ENCODE measurements at regions not wholly inside any gene's neighbourhood (a gene's known extent, or its start where the extent isn't known, plus 50 kb on each side); places are given as distances from the start of the nearest gene placed in this dataset.

DNA sequence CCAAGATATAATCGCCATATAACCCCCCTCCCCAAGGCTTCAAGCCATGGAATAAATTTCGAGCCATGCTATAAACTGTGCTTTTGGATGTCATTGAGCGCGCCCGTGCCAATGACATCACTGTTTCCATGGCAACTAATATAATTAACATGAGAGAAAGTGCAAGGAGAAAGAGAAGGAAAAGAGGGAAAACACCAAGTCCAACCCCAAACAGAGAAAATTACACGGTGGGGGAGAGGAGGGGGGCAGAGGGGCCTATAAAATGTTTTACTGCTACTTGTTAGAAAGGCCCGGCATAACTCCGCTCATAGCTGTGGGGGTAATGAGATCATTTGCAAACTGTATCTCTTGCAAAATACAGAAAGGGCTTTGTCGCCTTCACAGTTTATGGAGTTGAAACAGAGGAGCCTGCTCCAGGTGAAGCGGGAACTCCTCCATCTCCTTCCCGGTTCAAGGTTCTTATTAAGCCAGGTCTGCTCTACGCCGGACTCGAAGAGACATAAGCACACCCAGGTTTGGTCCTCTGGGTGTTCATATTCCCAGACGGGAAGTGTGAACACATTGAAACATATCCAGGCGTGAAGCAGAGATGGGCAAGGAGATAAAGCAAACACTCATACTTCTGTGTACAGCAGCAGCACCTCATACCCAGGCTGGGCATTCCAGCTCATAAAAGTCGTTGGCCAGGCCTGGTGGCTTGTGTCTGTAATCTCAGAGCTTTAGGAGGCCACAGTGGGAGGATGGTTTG is 99.1 kb upstream of the MAP1LC3B2 start:
- ChIA-PET CTCF (no interaction called here), POLR2A (no interaction called here)
- Histone ChIP-seq H3K4me2 (ENCODE audit: insufficient read depth, low read length) (no peak overlapping the region), H3K4me1 (ENCODE audit: control insufficient read depth, extremely low read depth, insufficient read depth, low read length) (peaks cover 11% of the 10 kb centered on the region), H3K4me3 (replicated peaks in 1 of 3; ENCODE audit: insufficient read depth in 1 of 3, low read depth in 1 of 3, low read length in 3 of 3) (no peak overlapping the region), H3K27ac (ENCODE audit: insufficient read depth, low read depth, low read length) (no peak overlapping the region), H3K27me3 (ENCODE audit: control insufficient read depth in 2 of 2, insufficient read depth in 2 of 2, low read length in 2 of 2) (peaks cover 0 to 2% of the 10 kb centered on the region in 2 experiments), H3K9me3 (replicated peaks; ENCODE audit: control insufficient read depth, insufficient read depth, low read length) (no peaks in the 10 kb centered on the region), H3K9me1 (replicated peaks; ENCODE audit: control insufficient read depth, extremely low read depth, insufficient read depth, low read length) (no peaks in the 10 kb centered on the region), H3K36me3 (ENCODE audit: control insufficient read depth in 2 of 2, extremely low read depth in 1 of 2, insufficient read depth in 2 of 2, low read length in 2 of 2) (no peaks in the 10 kb centered on the region), H3K9ac (replicated peaks; ENCODE audit: extremely low read depth, insufficient read depth, low read length) (no peak overlapping the region), H4K20me1 (replicated peaks; ENCODE audit: control insufficient read depth, extremely low read depth, insufficient read depth, low read length) (no peaks in the 10 kb centered on the region), H2AFZ (ENCODE audit: low read depth, low read length) (no peak overlapping the region), H3K79me2 (ENCODE audit: control insufficient read depth, insufficient read depth, low read length) (no peaks in the 10 kb centered on the region)
- no TSS peak for BruUV-seq (replicated peaks)
- intact Hi-C loops (cut with micrococcal nuclease) (loop anchor here (5.0 kb wide), 1 partner anchor 463 kb away; no protein-coding TSS in a partner anchor), dilution Hi-C loops (cut with MboI; ENCODE audit: extremely low pct_ligation_motif_present, low sequenced_read_pairs) (no loop called here)
- FAIRE-seq (no peak), DNase-seq (ENCODE audit: low read depth, low spot score) (no peak)
- no peak for TF ChIP-seq GATA2 (IDR thresholded peaks at IDR 0.05; ENCODE audit: insufficient read depth, insufficient read length, low read depth, low read length)
- no peak for TF ChIP-seq JUN (IDR thresholded peaks at IDR 0.05; ENCODE audit: borderline replicate concordance, insufficient read depth, insufficient read length, low read depth)
- no peak for TF ChIP-seq EZH2 (IDR thresholded peaks at IDR 0.05; ENCODE audit: borderline replicate concordance, low read depth, low read length, severe bottlenecking)
- TF ChIP-seq POLR2AphosphoS5 (IDR thresholded peaks at IDR 0.05; ENCODE audit: insufficient read depth, low read depth, low read length), result no peak
- TF ChIP-seq, protein P1, sequence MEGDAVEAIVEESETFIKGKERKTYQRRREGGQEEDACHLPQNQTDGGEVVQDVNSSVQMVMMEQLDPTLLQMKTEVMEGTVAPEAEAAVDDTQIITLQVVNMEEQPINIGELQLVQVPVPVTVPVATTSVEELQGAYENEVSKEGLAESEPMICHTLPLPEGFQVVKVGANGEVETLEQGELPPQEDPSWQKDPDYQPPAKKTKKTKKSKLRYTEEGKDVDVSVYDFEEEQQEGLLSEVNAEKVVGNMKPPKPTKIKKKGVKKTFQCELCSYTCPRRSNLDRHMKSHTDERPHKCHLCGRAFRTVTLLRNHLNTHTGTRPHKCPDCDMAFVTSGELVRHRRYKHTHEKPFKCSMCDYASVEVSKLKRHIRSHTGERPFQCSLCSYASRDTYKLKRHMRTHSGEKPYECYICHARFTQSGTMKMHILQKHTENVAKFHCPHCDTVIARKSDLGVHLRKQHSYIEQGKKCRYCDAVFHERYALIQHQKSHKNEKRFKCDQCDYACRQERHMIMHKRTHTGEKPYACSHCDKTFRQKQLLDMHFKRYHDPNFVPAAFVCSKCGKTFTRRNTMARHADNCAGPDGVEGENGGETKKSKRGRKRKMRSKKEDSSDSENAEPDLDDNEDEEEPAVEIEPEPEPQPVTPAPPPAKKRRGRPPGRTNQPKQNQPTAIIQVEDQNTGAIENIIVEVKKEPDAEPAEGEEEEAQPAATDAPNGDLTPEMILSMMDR (IDR thresholded peaks at IDR 0.05; ENCODE audit: extremely low read depth in 1 of 2, insufficient read depth in 1 of 2, low read depth in 1 of 2, low read length in 2 of 2), result no peak
- TF ChIP-seq FOS (IDR thresholded peaks at IDR 0.05; ENCODE audit: borderline replicate concordance, insufficient read depth, low read length), result no peak
- TF ChIP-seq MAX (IDR thresholded peaks at IDR 0.05; ENCODE audit: insufficient read depth, insufficient read length), result no peak
- no peak for TF ChIP-seq MYC (IDR thresholded peaks at IDR 0.05; ENCODE audit: low read depth, low read length)
- no peak for TF ChIP-seq POLR2A (IDR thresholded peaks at IDR 0.05; ENCODE audit: low read depth, low read length)
